ENCODE measurements at regions not wholly inside any gene's neighbourhood (a gene's known extent, or its start where the extent isn't known, plus 50 kb on each side); places are given as distances from the start of the nearest gene placed in this dataset.

- no peak for DNase-seq (ENCODE audit: low spot score)
- TF ChIP-seq CTCF (IDR thresholded peaks at IDR 0.05; ENCODE audit: extremely low read depth, missing control alignments), result no peak
Measured at GRCh38 chr4:163773940-163774339, 279.4 kb downstream of the TMA16 start.

GRCh38 chr4:163776957-163777356 is 282.5 kb downstream of the TMA16 start:
- DNase-seq (ENCODE audit: low spot score), result no peak
- TF ChIP-seq CTCF (IDR thresholded peaks at IDR 0.05; ENCODE audit: extremely low read depth, missing control alignments), result no peak

GRCh38 chr4:163781726-163782125 is 287.2 kb downstream of the TMA16 start:
- TF ChIP-seq CTCF (IDR thresholded peaks at IDR 0.05; ENCODE audit: extremely low read depth, missing control alignments), result no peak
- DNase-seq (ENCODE audit: low spot score), result no peak

GRCh38 chr4:163790231-163790630 is 295.7 kb downstream of the TMA16 start:
- no peak for DNase-seq (ENCODE audit: low spot score)
- no peak for TF ChIP-seq CTCF (IDR thresholded peaks at IDR 0.05; ENCODE audit: extremely low read depth, missing control alignments)

GRCh38 chr4:163795885-163796284 is 301.4 kb downstream of the TMA16 start:
- DNase-seq (ENCODE audit: low spot score), result no peak
- TF ChIP-seq CTCF (IDR thresholded peaks at IDR 0.05; ENCODE audit: extremely low read depth, missing control alignments), result no peak

- no peak for TF ChIP-seq CTCF (IDR thresholded peaks at IDR 0.05; ENCODE audit: extremely low read depth, missing control alignments)
Measured at GRCh38 chr4:163804001-163804400, 309.5 kb downstream of the TMA16 start.

GRCh38 chr4:163806653-163807052 is 312.2 kb downstream of the TMA16 start:
- no peak for DNase-seq (ENCODE audit: low spot score)
- TF ChIP-seq CTCF (IDR thresholded peaks at IDR 0.05; ENCODE audit: extremely low read depth, missing control alignments), result no peak

More at GRCh38 chr4:163804001-163804400, 309.5 kb downstream of the TMA16 start:
- DNase-seq (ENCODE audit: low spot score), result no peak
